ELF-1 (cell line): ENCODE measurements at regions not wholly inside any gene's neighbourhood (a gene's known extent, or its start where the extent isn't known, plus 50 kb on each side); places are given as distances from the start of the nearest gene placed in this dataset.
"Not testable (repeated sequence)": the region's sequence is repeated elsewhere in the genome, so short reads cannot be mapped to it uniquely, and the experiment has no call there.

Experiments used
- DNase-seq: peaks from one replicate; pipeline ENCODE4 v3.0.0-alpha.2; 2016; ENCODE audit warnings: low read depth, low spot score

GRCh38 chrX:23458957-23459356 is 124.3 kb downstream of the PTCHD1 start:
- DNase-seq: not testable (repeated sequence)

GRCh38 chrX:23465105-23465791 is 130.6 kb downstream of the PTCHD1 start:
- no peak for DNase-seq

- DNase-seq: no peak
Measured at GRCh38 chrX:23465985-23466384, 131.3 kb downstream of the PTCHD1 start.

GRCh38 chrX:23478056-23478455 is 143.4 kb downstream of the PTCHD1 start:
- DNase-seq: no peak

GRCh38 chrX:23478561-23478960 is 143.9 kb downstream of the PTCHD1 start:
- DNase-seq: no peak

- peak; percentile 4 for DNase-seq
Measured at GRCh38 chrX:23482561-23482960, 147.9 kb downstream of the PTCHD1 start.

- DNase-seq: no peak
Measured at GRCh38 chrX:23483396-23483795, 148.7 kb downstream of the PTCHD1 start.

GRCh38 chrX:23493941-23494374 is 159.3 kb downstream of the PTCHD1 start:
- peak; percentile 38 for DNase-seq

- peak; percentile 69 for DNase-seq
Measured at GRCh38 chrX:23494741-23495140, 160.1 kb downstream of the PTCHD1 start.

GRCh38 chrX:23497919-23498318 is 163.3 kb downstream of the PTCHD1 start:
- no peak for DNase-seq

- no peak for DNase-seq
Measured at GRCh38 chrX:23501974-23502373, 165.3 kb upstream of the PRDX4 start.

GRCh38 chrX:23503835-23504539 is 163.3 kb upstream of the PRDX4 start:
- peak; percentile 82 for DNase-seq

GRCh38 chrX:23504540-23504884 is 162.8 kb upstream of the PRDX4 start:
- DNase-seq: no peak

- no peak for DNase-seq
Measured at GRCh38 chrX:23504895-23505294, 162.4 kb upstream of the PRDX4 start.

- peak; percentile 67 for DNase-seq
Measured at GRCh38 chrX:23505531-23506303, 161.6 kb upstream of the PRDX4 start.

- peak; percentile 92 for DNase-seq
Measured at GRCh38 chrX:23509256-23509655, 158.0 kb upstream of the PRDX4 start.

- DNase-seq: no peak
Measured at GRCh38 chrX:23511793-23512192, 155.5 kb upstream of the PRDX4 start.

- peak; percentile 31 for DNase-seq
Measured at GRCh38 chrX:23513121-23513520, 154.2 kb upstream of the PRDX4 start.

GRCh38 chrX:23514082-23514481 is 153.2 kb upstream of the PRDX4 start:
- peak; percentile 23 for DNase-seq

GRCh38 chrX:23515028-23515427 is 152.3 kb upstream of the PRDX4 start:
- DNase-seq: no peak

- not testable (repeated sequence) for DNase-seq
Measured at GRCh38 chrX:23523026-23523657, 144.2 kb upstream of the PRDX4 start.

GRCh38 chrX:23524467-23524866 is 142.8 kb upstream of the PRDX4 start:
- peak; percentile 56 for DNase-seq
